HG02759 (cell line): ENCODE measurements at regions not wholly inside any gene's neighbourhood (a gene's known extent, or its start where the extent isn't known, plus 50 kb on each side); places are given as distances from the start of the nearest gene placed in this dataset.

Experiments
- ATAC-seq: cut with Tn5 transposase; IDR thresholded peaks from one replicate; pipeline ENCODE4 v1.9.1; 2021; ENCODE audit warnings: mild to moderate bottlenecking, moderate library complexity; ENCODE audit not compliant: unreplicated experiment

GRCh38 chr11:95450547-95451123 is 219.6 kb upstream of the SESN3 start:
- no peak for ATAC-seq

- no peak for ATAC-seq
These were observed 214.8 kb upstream of the SESN3 start for GRCh38 chr11:95445746-95446333.

- ATAC-seq = no peak
These were observed 213.6 kb upstream of the SESN3 start for GRCh38 chr11:95444309-95445241.

GRCh38 chr11:95443386-95443785 is 212.4 kb upstream of the SESN3 start:
- ATAC-seq = no peak

GRCh38 chr11:95442531-95443050 is 211.6 kb upstream of the SESN3 start:
- no peak for ATAC-seq

GRCh38 chr11:95435628-95436353 is 204.8 kb upstream of the SESN3 start:
- no peak for ATAC-seq

GRCh38 chr11:95435192-95435591 is 204.2 kb upstream of the SESN3 start:
- ATAC-seq = no peak

- no peak for ATAC-seq
These were observed 203.6 kb upstream of the SESN3 start for GRCh38 chr11:95434489-95435057.

GRCh38 chr11:95434009-95434408 is 203.0 kb upstream of the SESN3 start:
- no peak for ATAC-seq

- no peak for ATAC-seq
These were observed 201.9 kb upstream of the SESN3 start for GRCh38 chr11:95432714-95433503.

- no peak for ATAC-seq
These were observed 198.4 kb upstream of the SESN3 start for GRCh38 chr11:95429376-95429907.

GRCh38 chr11:95426823-95427462 is 195.9 kb upstream of the SESN3 start:
- ATAC-seq = no peak

GRCh38 chr11:95419915-95420314 is 188.9 kb upstream of the SESN3 start:
- ATAC-seq = no peak

GRCh38 chr11:95418916-95419315 is 187.9 kb upstream of the SESN3 start:
- ATAC-seq = no peak

GRCh38 chr11:95417832-95418231 is 186.8 kb upstream of the SESN3 start:
- no peak for ATAC-seq

GRCh38 chr11:95415837-95416304 is 184.9 kb upstream of the SESN3 start:
- no peak for ATAC-seq

GRCh38 chr11:95414217-95414616 is 183.2 kb upstream of the SESN3 start:
- ATAC-seq = no peak

GRCh38 chr11:95413761-95414160 is 182.8 kb upstream of the SESN3 start:
- no peak for ATAC-seq

GRCh38 chr11:95413021-95413420 is 182.0 kb upstream of the SESN3 start:
- ATAC-seq = no peak
